ENCODE measurements at regions not wholly inside any gene's neighbourhood (a gene's known extent, or its start where the extent isn't known, plus 50 kb on each side); places are given as distances from the start of the nearest gene placed in this dataset.

- no peak for TF ChIP-seq CTCF (IDR thresholded peaks at IDR 0.05)
- no peaks in the 10 kb centered on the region for H3K9me3 ChIP-seq
- no peak for ATAC-seq
- no peaks in the 10 kb centered on the region for H3K4me1 ChIP-seq (ENCODE audit: low read depth)
- H3K36me3 ChIP-seq (ENCODE audit: low read depth), result no peaks in the 10 kb centered on the region
- intact Hi-C loops (cut with DNase I, micrococcal nuclease), result no loop called here
- no peak for DNase-seq
- H3K4me3 ChIP-seq, result no peak overlapping the region
Observed at GRCh38 chr5:92729088-92729487, 851.9 kb downstream of the NR2F1-AS1 start.

GRCh38 chr5:92715946-92716520 lies 865.0 kb downstream of the NR2F1-AS1 start:
- no peak for TF ChIP-seq CTCF (IDR thresholded peaks at IDR 0.05)
- ATAC-seq, result no peak
- intact Hi-C loops (cut with DNase I, micrococcal nuclease), result no loop called here
- no peak for DNase-seq
- Histone ChIP-seq H3K4me1 (ENCODE audit: low read depth) (no peaks in the 10 kb centered on the region), H3K36me3 (ENCODE audit: low read depth) (no peaks in the 10 kb centered on the region), H3K4me3 (no peak overlapping the region), H3K9me3 (no peaks in the 10 kb centered on the region)

- DNase-seq (no peak), ATAC-seq (no peak)
- H3K4me1 ChIP-seq (ENCODE audit: low read depth), result no peaks in the 10 kb centered on the region
- no peaks in the 10 kb centered on the region for H3K36me3 ChIP-seq (ENCODE audit: low read depth)
- no peak overlapping the region for H3K4me3 ChIP-seq
- no peak for TF ChIP-seq CTCF (IDR thresholded peaks at IDR 0.05)
- intact Hi-C loops (cut with DNase I, micrococcal nuclease), result no loop called here
- H3K9me3 ChIP-seq, result no peaks in the 10 kb centered on the region
Observed at GRCh38 chr5:92713826-92714225, 867.2 kb downstream of the NR2F1-AS1 start.

- no peak overlapping the region for H3K4me3 ChIP-seq
- H3K4me1 ChIP-seq (ENCODE audit: low read depth), result no peaks in the 10 kb centered on the region
- H3K36me3 ChIP-seq (ENCODE audit: low read depth), result no peaks in the 10 kb centered on the region
- no peaks in the 10 kb centered on the region for H3K9me3 ChIP-seq
- ATAC-seq (no peak), DNase-seq (no peak)
- intact Hi-C loops (cut with DNase I, micrococcal nuclease), result no loop called here
- TF ChIP-seq CTCF (IDR thresholded peaks at IDR 0.05), result no peak
Observed at GRCh38 chr5:92713335-92713743, 867.7 kb downstream of the NR2F1-AS1 start.

- no peaks in the 10 kb centered on the region for H3K4me1 ChIP-seq (ENCODE audit: low read depth)
- ATAC-seq (no peak), DNase-seq (no peak)
- no peaks in the 10 kb centered on the region for H3K9me3 ChIP-seq
- H3K4me3 ChIP-seq, result no peak overlapping the region
- intact Hi-C loops (cut with DNase I, micrococcal nuclease), result no loop called here
- no peaks in the 10 kb centered on the region for H3K36me3 ChIP-seq (ENCODE audit: low read depth)
- no peak for TF ChIP-seq CTCF (IDR thresholded peaks at IDR 0.05)
Observed at GRCh38 chr5:92711956-92712355, 869.1 kb downstream of the NR2F1-AS1 start.

GRCh38 chr5:92704590-92704989 lies 876.4 kb downstream of the NR2F1-AS1 start:
- no peaks in the 10 kb centered on the region for H3K4me1 ChIP-seq (ENCODE audit: low read depth)
- H3K9me3 ChIP-seq, result no peaks in the 10 kb centered on the region
- DNase-seq, result no peak
- no peak for ATAC-seq
- H3K36me3 ChIP-seq (ENCODE audit: low read depth), result no peaks in the 10 kb centered on the region
- H3K4me3 ChIP-seq, result no peak overlapping the region
- intact Hi-C loops (cut with DNase I, micrococcal nuclease), result no loop called here
- no peak for TF ChIP-seq CTCF (IDR thresholded peaks at IDR 0.05)

All from mucosa of descending colon (tissue), 3 donors.